GM12878 (cell line): ENCODE measurements at regions not wholly inside any gene's neighbourhood (a gene's known extent, or its start where the extent isn't known, plus 50 kb on each side); places are given as distances from the start of the nearest gene placed in this dataset.

ENCODE experiments used
- CTCF ChIP-seq, 3 experiments: IDR thresholded peaks in 2 of 3; conservative IDR thresholded peaks in 1 of 3; 2 replicates each; pipeline ENCODE4 v1.5.1; 2011; ENCODE audit warnings: low read depth in 3 of 3, low read length in 3 of 3, mild to moderate bottlenecking in 3 of 3, control low read depth in 2 of 3, moderate library complexity in 2 of 3, inconsistent platforms in 1 of 3, mixed read lengths in 1 of 3; ENCODE audit not compliant: control insufficient read depth in 2 of 3, insufficient read depth in 1 of 3; ENCODE audit errors: extremely low read depth in 1 of 3
- E2F4 ChIP-seq: IDR thresholded peaks from 2 replicates; pipeline ENCODE4 v1.6.1; 2012; ENCODE audit warnings: low read depth, low read length, improper control_type of control experiment
- E4F1 ChIP-seq: fragments of 450-650 bp; IDR thresholded peaks from 2 replicates; pipeline ENCODE4 v1.6.1; 2018; ENCODE audit warnings: borderline replicate concordance, mild to moderate bottlenecking; ENCODE audit not compliant: partially characterized antibody
- NR2C2 ChIP-seq: IDR thresholded peaks from 2 replicates; pipeline ENCODE4 v1.6.1; 2011; ENCODE audit warnings: borderline replicate concordance, low read depth; ENCODE audit not compliant: control insufficient read depth, insufficient read length
- RFX5 ChIP-seq: IDR thresholded peaks from 2 replicates; pipeline ENCODE4 v1.6.1; 2011; ENCODE audit warnings: low read depth, low read length, improper control_type of control experiment
- SRF ChIP-seq, 2 experiments: IDR thresholded peaks; 2 replicates each; pipeline ENCODE4 v1.6.1; 2011; ENCODE audit warnings: low read depth in 2 of 2, low read length in 2 of 2, mild to moderate bottlenecking in 1 of 2, moderate library complexity in 1 of 2
- YY1 ChIP-seq: IDR thresholded peaks from 2 replicates; pipeline ENCODE4 v1.6.1; 2011; ENCODE audit warnings: low read depth, mild to moderate bottlenecking, low read length

- TF ChIP-seq CTCF (IDR thresholded peaks at IDR 0.05 in 2 of 3, conservative IDR thresholded peaks at IDR 0.05 in 1 of 3; ENCODE audit: control insufficient read depth in 2 of 3, extremely low read depth in 1 of 3, insufficient read depth in 1 of 3, low read depth in 3 of 3, low read length in 3 of 3), result no peak
- no peak for TF ChIP-seq SRF (IDR thresholded peaks at IDR 0.05; ENCODE audit: low read depth in 2 of 2, low read length in 2 of 2)
- no peak for TF ChIP-seq E4F1
- no peak for TF ChIP-seq YY1
- TF ChIP-seq NR2C2, result no peak
- TF ChIP-seq E2F4, result no peak
- TF ChIP-seq RFX5, result no peak
Measured at GRCh38 chr16:8130197-8130596, 460.1 kb downstream of the TMEM114 start.
